ENCODE measurements at regions not wholly inside any gene's neighbourhood (a gene's known extent, or its start where the extent isn't known, plus 50 kb on each side); places are given as distances from the start of the nearest gene placed in this dataset.

DNA sequence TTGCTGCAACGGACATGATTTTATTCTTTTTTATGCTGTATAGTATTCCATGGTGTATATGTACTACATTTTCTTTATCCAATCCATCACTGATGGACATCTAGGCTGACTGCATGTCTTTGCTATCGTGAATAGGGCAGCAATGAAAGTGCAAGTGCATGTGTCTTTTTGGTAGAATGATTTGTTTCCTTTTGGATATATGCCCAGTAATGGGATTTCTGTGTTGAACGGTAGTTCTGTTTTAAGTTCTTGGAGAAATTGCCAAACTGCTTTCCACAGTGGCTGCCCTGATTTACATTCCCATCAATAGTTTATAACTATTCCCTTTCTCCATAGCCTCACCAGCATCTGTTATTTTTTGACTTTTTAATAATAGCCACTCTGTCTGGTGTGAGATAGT lies 99.7 kb upstream of the CRIM1 start (continued):
- TF ChIP-seq CREB1 (IDR thresholded peaks at IDR 0.05), result no peak

DNA sequence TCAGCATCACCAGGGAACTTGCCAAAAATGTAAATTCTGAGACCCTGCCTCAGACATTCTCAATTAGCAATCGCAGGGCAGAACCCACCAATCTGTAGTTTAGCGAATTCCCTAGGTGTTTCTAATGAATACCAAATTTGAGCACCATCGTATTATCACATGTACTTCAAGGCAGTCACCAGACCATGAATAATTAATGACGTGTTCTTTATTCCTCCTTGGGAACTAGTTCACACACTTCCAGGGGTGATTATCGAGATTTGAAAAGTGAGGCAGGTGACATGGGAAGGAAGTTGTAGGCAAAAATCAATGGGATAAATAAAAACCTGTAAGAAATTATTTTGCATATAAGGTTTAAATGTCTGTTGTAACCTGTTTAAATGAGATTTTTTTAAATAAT lies 102.5 kb upstream of the CRIM1 start:
- no peaks in the 10 kb centered on the region for H3K79me2 ChIP-seq (ENCODE audit: control insufficient read depth in 1 of 2, insufficient read depth in 2 of 2, low read length in 2 of 2)
- no peak overlapping the region for H2BK12ac ChIP-seq (ENCODE audit: low read depth, low read length)
- H3K9me3 ChIP-seq (ENCODE audit: insufficient read depth in 2 of 2, low read depth in 1 of 2, low read length in 1 of 2), result no peaks in the 10 kb centered on the region
- no peak overlapping the region for H2BK5ac ChIP-seq (ENCODE audit: low read depth, low read length)
- no peak overlapping the region for H3K4ac ChIP-seq (replicated peaks; ENCODE audit: insufficient read length, low read depth, low read length)
- H3K14ac ChIP-seq (ENCODE audit: insufficient read length), result no peak overlapping the region
- peaks cover 0 to 2% (median 0%) of the 10 kb centered on the region in 4 experiments; a peak in 1 of 7 replicates for H3K4me1 ChIP-seq (replicated peaks in 1 of 4; ENCODE audit: control insufficient read depth in 3 of 4, insufficient read depth in 4 of 4, low read length in 3 of 4)
- H4K5ac ChIP-seq (ENCODE audit: insufficient read length, low read depth, low read length), result no peak overlapping the region
- ChIA-PET CTCF (ENCODE audit: partially characterized antibody) (no interaction called here), POLR2A (ENCODE audit: partially characterized antibody) (no interaction called here)
- DNase-seq (ENCODE audit: low read depth in 1 of 2, low spot score in 2 of 2) (no peak), FAIRE-seq (no peak)
- H3K79me1 ChIP-seq (ENCODE audit: low read depth, low read length), result no peaks in the 10 kb centered on the region
- no peak overlapping the region for H2AFZ ChIP-seq (ENCODE audit: low read length)
- H3K4me3 ChIP-seq (ENCODE audit: extremely low read depth in 1 of 4, insufficient read depth in 2 of 4, low read depth in 3 of 4, low read length in 4 of 4), result no peak overlapping the region
- H3K27ac ChIP-seq (ENCODE audit: low read depth, low read length), result no peak overlapping the region
- no peak overlapping the region for H4K8ac ChIP-seq (ENCODE audit: extremely low read depth, insufficient read depth, low read length)
- H4K91ac ChIP-seq (replicated peaks; ENCODE audit: insufficient read length, low read length), result no peak overlapping the region
- H2AK5ac ChIP-seq (ENCODE audit: low read depth, low read length), result no peak overlapping the region
- no peak overlapping the region for H3K56ac ChIP-seq (replicated peaks; ENCODE audit: insufficient read length, low read depth, low read length)
- H2BK15ac ChIP-seq (ENCODE audit: low read length), result no peak overlapping the region
- H3K23me2 ChIP-seq (ENCODE audit: low read depth, low read length), result no peaks in the 10 kb centered on the region
- H2BK20ac ChIP-seq (ENCODE audit: low read length), result no peak overlapping the region
- no peak overlapping the region for H3K23ac ChIP-seq (ENCODE audit: insufficient read length)
- no peaks in the 10 kb centered on the region for H3K36me3 ChIP-seq (ENCODE audit: control insufficient read depth in 2 of 4, insufficient read depth in 4 of 4, low read length in 3 of 4)
- H3K18ac ChIP-seq (ENCODE audit: extremely low read depth, low read length), result no peak overlapping the region
- H2BK120ac ChIP-seq (replicated peaks; ENCODE audit: low read depth, low read length), result no peak overlapping the region
- no peak overlapping the region for H3K9ac ChIP-seq (replicated peaks in 1 of 4; ENCODE audit: extremely low read depth in 1 of 4, low read depth in 3 of 4, low read length in 3 of 4)
- H3K27me3 ChIP-seq (replicated peaks in 1 of 4; ENCODE audit: control insufficient read depth in 3 of 4, extremely low read depth in 1 of 4, insufficient read depth in 3 of 4, low read length in 3 of 4), result no peaks in the 10 kb centered on the region
- no peaks in the 10 kb centered on the region for H4K20me1 ChIP-seq (replicated peaks in 1 of 2; ENCODE audit: control insufficient read depth in 1 of 2, insufficient read depth in 2 of 2, low read length in 2 of 2)
- WGBS, 2 experiments (ENCODE audit: extremely low coverage in 1 of 2, insufficient coverage in 1 of 2, insufficient read length in 1 of 2, insufficient replicate concordance in 2 of 2, low coverage in 1 of 2, low lambda C conversion rate in 2 of 2, missing lambda C conversion rate in 1 of 2), result 87% methylated on average over 5 of the region's 5 CpGs; no CpG with 5 or more reads in 1 of the 2 experiments
- H3K4me2 ChIP-seq (ENCODE audit: insufficient read depth in 1 of 2, low read depth in 2 of 2, low read length in 2 of 2), result no peak overlapping the region
- TF ChIP-seq CHD1 (IDR thresholded peaks at IDR 0.05; ENCODE audit: low read depth, low read length) (no peak), EP300 (IDR thresholded peaks at IDR 0.05; ENCODE audit: borderline replicate concordance in 1 of 2, low read depth in 2 of 2, low read length in 2 of 2) (no peak), RAD21 (IDR thresholded peaks at IDR 0.05 in 1 of 2, conservative IDR thresholded peaks at IDR 0.05 in 1 of 2; ENCODE audit: low read depth in 2 of 2, low read length in 2 of 2) (no peak), CBX5 (IDR thresholded peaks at IDR 0.05; ENCODE audit: low read depth, low read length) (no peak), CREB1 (IDR thresholded peaks at IDR 0.05) (no peak), SIRT6 (IDR thresholded peaks at IDR 0.05; ENCODE audit: low read length) (no peak), FOSL1 (IDR thresholded peaks at IDR 0.05; ENCODE audit: insufficient read depth, low read depth, low read length) (no peak), BACH1 (IDR thresholded peaks at IDR 0.05; ENCODE audit: low read length) (no peak), RBBP5 (IDR thresholded peaks at IDR 0.05; ENCODE audit: borderline replicate concordance, low read depth, low read length) (no peak), TAF1 (IDR thresholded peaks at IDR 0.05; ENCODE audit: low read depth, low read length) (no peak), HDAC2 (IDR thresholded peaks at IDR 0.05; ENCODE audit: borderline replicate concordance in 1 of 2, low read depth in 2 of 2, low read length in 2 of 2) (no peak), NRF1 (IDR thresholded peaks at IDR 0.05; ENCODE audit: low read depth, low read length) (no peak), POU5F1 (IDR thresholded peaks at IDR 0.05; ENCODE audit: low read depth, low read length) (no peak)

Measured in H1 (cell line).